WTC11 (cell line): ENCODE measurements at regions not wholly inside any gene's neighbourhood (a gene's known extent, or its start where the extent isn't known, plus 50 kb on each side); places are given as distances from the start of the nearest gene placed in this dataset.

Source experiments
- FOXK1 ChIP-seq: sonication (generic); formaldehyde crosslinking; IDR thresholded peaks from 2 replicates; pipeline ENCODE4 v1.8.0; 2022; ENCODE audit warnings: mild to moderate bottlenecking, moderate library complexity, missing genetic modification reagents
- FOXP4 ChIP-seq: sonication (generic); formaldehyde crosslinking; IDR thresholded peaks from 2 replicates; pipeline ENCODE4 v1.8.0; 2022; ENCODE audit warnings: mild to moderate bottlenecking, missing genetic modification reagents
- IRF2 ChIP-seq: sonication (generic); formaldehyde crosslinking; IDR thresholded peaks from 2 replicates; pipeline ENCODE4 v1.8.0; 2022; ENCODE audit warnings: low read depth, missing genetic modification reagents, borderline replicate concordance
- RELA ChIP-seq: sonication (generic); formaldehyde crosslinking; IDR thresholded peaks from 2 replicates; pipeline ENCODE4 v1.8.1; 2022; ENCODE audit warnings: missing genetic modification reagents, mild to moderate bottlenecking, borderline replicate concordance
- SMAD3 ChIP-seq: sonication (generic); formaldehyde crosslinking; IDR thresholded peaks from 2 replicates; pipeline ENCODE4 v1.8.0; 2022; ENCODE audit warnings: missing genetic modification reagents, mild to moderate bottlenecking, borderline replicate concordance
- SP1 ChIP-seq: sonication (generic); formaldehyde crosslinking; conservative IDR thresholded peaks from 2 replicates; pipeline ENCODE4 v1.8.1; 2022; ENCODE audit warnings: missing genetic modification reagents
- TCF7 ChIP-seq: sonication (generic); formaldehyde crosslinking; IDR thresholded peaks from 2 replicates; pipeline ENCODE4 v1.8.0; 2022; ENCODE audit warnings: mild to moderate bottlenecking, low read depth, missing genetic modification reagents, moderate library complexity
- ZNF121 ChIP-seq: sonication (generic); formaldehyde crosslinking; IDR thresholded peaks from 2 replicates; pipeline ENCODE4 v1.8.0; 2023; ENCODE audit warnings: missing genetic modification reagents
- ZNF281 ChIP-seq: sonication (generic); formaldehyde crosslinking; IDR thresholded peaks from 2 replicates; pipeline ENCODE4 v1.8.0; 2023; ENCODE audit warnings: mild to moderate bottlenecking, missing genetic modification reagents
- TF ChIP-seq, protein P1 (sequence below): fragments of 200-600 bp; IDR thresholded peaks from 2 replicates; pipeline ENCODE4 v1.8.0; 2022; ENCODE audit warnings: antibody characterized with exemption
- TF ChIP-seq, protein P2 (sequence below): sonication (generic); formaldehyde crosslinking; conservative IDR thresholded peaks from 2 replicates; pipeline ENCODE4 v1.8.1; 2022; ENCODE audit warnings: mild to moderate bottlenecking, missing genetic modification reagents

GRCh38 chr2:48135797-48136196 is 178.7 kb upstream of the FOXN2 start:
- TF ChIP-seq, protein P1, sequence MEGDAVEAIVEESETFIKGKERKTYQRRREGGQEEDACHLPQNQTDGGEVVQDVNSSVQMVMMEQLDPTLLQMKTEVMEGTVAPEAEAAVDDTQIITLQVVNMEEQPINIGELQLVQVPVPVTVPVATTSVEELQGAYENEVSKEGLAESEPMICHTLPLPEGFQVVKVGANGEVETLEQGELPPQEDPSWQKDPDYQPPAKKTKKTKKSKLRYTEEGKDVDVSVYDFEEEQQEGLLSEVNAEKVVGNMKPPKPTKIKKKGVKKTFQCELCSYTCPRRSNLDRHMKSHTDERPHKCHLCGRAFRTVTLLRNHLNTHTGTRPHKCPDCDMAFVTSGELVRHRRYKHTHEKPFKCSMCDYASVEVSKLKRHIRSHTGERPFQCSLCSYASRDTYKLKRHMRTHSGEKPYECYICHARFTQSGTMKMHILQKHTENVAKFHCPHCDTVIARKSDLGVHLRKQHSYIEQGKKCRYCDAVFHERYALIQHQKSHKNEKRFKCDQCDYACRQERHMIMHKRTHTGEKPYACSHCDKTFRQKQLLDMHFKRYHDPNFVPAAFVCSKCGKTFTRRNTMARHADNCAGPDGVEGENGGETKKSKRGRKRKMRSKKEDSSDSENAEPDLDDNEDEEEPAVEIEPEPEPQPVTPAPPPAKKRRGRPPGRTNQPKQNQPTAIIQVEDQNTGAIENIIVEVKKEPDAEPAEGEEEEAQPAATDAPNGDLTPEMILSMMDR: no peak
- no peak for TF ChIP-seq ZNF121 (CRISPR knock-in tag)
- TF ChIP-seq, protein P2, sequence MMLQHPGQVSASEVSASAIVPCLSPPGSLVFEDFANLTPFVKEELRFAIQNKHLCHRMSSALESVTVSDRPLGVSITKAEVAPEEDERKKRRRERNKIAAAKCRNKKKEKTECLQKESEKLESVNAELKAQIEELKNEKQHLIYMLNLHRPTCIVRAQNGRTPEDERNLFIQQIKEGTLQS: no peak
- no peak for TF ChIP-seq SP1 (CRISPR knock-in tag)
- no peak for TF ChIP-seq TCF7 (CRISPR knock-in tag)
- TF ChIP-seq IRF2 (CRISPR knock-in tag): no peak
- no peak for TF ChIP-seq ZNF281 (CRISPR knock-in tag)
- TF ChIP-seq FOXP4 (CRISPR knock-in tag): no peak
- TF ChIP-seq RELA (CRISPR knock-in tag): no peak
- no peak for TF ChIP-seq FOXK1 (CRISPR knock-in tag)
- TF ChIP-seq SMAD3 (CRISPR knock-in tag): no peak
